ENCODE measurements at regions not wholly inside any gene's neighbourhood (a gene's known extent, or its start where the extent isn't known, plus 50 kb on each side); places are given as distances from the start of the nearest gene placed in this dataset.

DNA sequence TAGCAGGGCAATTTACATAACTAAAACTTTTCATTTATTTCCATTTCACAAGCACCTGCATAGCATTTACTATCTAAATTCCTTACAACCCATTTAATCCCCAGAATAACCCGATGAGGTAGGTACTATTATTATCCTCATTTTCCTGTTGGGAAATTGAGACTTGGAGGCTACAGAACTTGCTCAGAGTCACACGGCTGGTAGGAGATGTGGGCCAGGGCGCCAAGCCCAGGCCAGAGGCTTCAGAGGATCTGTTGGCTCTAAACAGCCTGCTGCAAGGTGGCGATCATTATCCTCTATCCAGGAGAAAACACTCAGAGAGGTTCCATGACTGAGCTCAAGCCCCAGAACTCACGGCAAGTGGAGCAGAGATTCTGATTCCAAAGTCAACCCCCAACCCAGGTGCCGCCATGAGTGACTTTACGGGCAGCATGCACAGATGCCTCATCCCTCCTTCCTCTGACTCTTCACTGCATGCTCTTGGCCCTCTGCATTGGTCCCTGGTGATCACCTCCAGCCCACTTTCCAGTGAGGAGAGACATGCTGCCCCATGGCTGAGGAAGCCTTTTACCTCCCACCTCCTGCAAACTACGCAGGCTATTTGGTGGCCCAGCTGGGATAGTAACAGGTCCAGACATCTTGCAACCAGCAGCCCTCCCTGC lies 168.4 kb upstream of the FSTL4 start:
- TF ChIP-seq, protein P1, sequence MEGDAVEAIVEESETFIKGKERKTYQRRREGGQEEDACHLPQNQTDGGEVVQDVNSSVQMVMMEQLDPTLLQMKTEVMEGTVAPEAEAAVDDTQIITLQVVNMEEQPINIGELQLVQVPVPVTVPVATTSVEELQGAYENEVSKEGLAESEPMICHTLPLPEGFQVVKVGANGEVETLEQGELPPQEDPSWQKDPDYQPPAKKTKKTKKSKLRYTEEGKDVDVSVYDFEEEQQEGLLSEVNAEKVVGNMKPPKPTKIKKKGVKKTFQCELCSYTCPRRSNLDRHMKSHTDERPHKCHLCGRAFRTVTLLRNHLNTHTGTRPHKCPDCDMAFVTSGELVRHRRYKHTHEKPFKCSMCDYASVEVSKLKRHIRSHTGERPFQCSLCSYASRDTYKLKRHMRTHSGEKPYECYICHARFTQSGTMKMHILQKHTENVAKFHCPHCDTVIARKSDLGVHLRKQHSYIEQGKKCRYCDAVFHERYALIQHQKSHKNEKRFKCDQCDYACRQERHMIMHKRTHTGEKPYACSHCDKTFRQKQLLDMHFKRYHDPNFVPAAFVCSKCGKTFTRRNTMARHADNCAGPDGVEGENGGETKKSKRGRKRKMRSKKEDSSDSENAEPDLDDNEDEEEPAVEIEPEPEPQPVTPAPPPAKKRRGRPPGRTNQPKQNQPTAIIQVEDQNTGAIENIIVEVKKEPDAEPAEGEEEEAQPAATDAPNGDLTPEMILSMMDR (conservative IDR thresholded peaks at IDR 0.05) = no peak
- no peak for TF ChIP-seq ZFX (IDR thresholded peaks at IDR 0.05)
